Hematopoietic multipotent progenitor cell treated with erythropoietin and hydrocortisone succinate and interleukin-3 and kit ligand, for 6 days (in vitro differentiated cells): ENCODE measurements at regions not wholly inside any gene's neighbourhood (a gene's known extent, or its start where the extent isn't known, plus 50 kb on each side); places are given as distances from the start of the nearest gene placed in this dataset.
"Not testable (repeated sequence)": the region's sequence is repeated elsewhere in the genome, so short reads cannot be mapped to it uniquely, and the experiment has no call there.

Source experiments
- DNase-seq: peaks from one replicate; pipeline ENCODE4 v3.0.0-alpha.2; 2015

- DNase-seq = peak; percentile 14
These were observed 104.8 kb upstream of the LY86 start for GRCh38 chr6:6483733-6484132.

GRCh38 chr6:6484681-6485080 lies 103.8 kb upstream of the LY86 start:
- peak; percentile 74 for DNase-seq

GRCh38 chr6:6486595-6486994 lies 101.9 kb upstream of the LY86 start:
- no peak for DNase-seq

- no peak for DNase-seq
These were observed 96.8 kb upstream of the LY86 start for GRCh38 chr6:6491761-6492160.

GRCh38 chr6:6492675-6493074 lies 95.8 kb upstream of the LY86 start:
- DNase-seq = no peak

- DNase-seq = not testable (repeated sequence)
These were observed 94.4 kb upstream of the LY86 start for GRCh38 chr6:6494139-6494538.

GRCh38 chr6:6494677-6495076 lies 93.8 kb upstream of the LY86 start:
- DNase-seq = peak; percentile 80

- no peak for DNase-seq
These were observed 92.7 kb upstream of the LY86 start for GRCh38 chr6:6495851-6496250.

- no peak for DNase-seq
These were observed 91.0 kb upstream of the LY86 start for GRCh38 chr6:6497541-6497940.

- DNase-seq = no peak
These were observed 90.5 kb upstream of the LY86 start for GRCh38 chr6:6497976-6498375.

- peak; percentile 34 for DNase-seq
These were observed 85.3 kb upstream of the LY86 start for GRCh38 chr6:6503191-6503590.

GRCh38 chr6:6505111-6505510 lies 83.4 kb upstream of the LY86 start:
- DNase-seq = no peak

GRCh38 chr6:6508643-6509042 lies 79.9 kb upstream of the LY86 start:
- no peak for DNase-seq

- DNase-seq = no peak
These were observed 79.2 kb upstream of the LY86 start for GRCh38 chr6:6509284-6509683.

- DNase-seq = no peak
These were observed 75.8 kb upstream of the LY86 start for GRCh38 chr6:6512711-6513110.

- DNase-seq = peak; percentile 44
These were observed 72.6 kb upstream of the LY86 start for GRCh38 chr6:6515691-6516607.

- DNase-seq = no peak
These were observed 71.7 kb upstream of the LY86 start for GRCh38 chr6:6516666-6517458.

GRCh38 chr6:6518631-6519427 lies 69.7 kb upstream of the LY86 start:
- DNase-seq = peak; percentile 5

- no peak for DNase-seq
These were observed 66.5 kb upstream of the LY86 start for GRCh38 chr6:6521961-6522482.

GRCh38 chr6:6522709-6523108 lies 65.8 kb upstream of the LY86 start:
- peak; percentile 19 for DNase-seq

GRCh38 chr6:6524951-6525350 lies 63.6 kb upstream of the LY86 start:
- no peak for DNase-seq

- no peak for DNase-seq
These were observed 62.6 kb upstream of the LY86 start for GRCh38 chr6:6525933-6526332.

- no peak for DNase-seq
These were observed 59.2 kb upstream of the LY86 start for GRCh38 chr6:6529275-6529674.
